ENCODE measurements at regions not wholly inside any gene's neighbourhood (a gene's known extent, or its start where the extent isn't known, plus 50 kb on each side); places are given as distances from the start of the nearest gene placed in this dataset.

DNA sequence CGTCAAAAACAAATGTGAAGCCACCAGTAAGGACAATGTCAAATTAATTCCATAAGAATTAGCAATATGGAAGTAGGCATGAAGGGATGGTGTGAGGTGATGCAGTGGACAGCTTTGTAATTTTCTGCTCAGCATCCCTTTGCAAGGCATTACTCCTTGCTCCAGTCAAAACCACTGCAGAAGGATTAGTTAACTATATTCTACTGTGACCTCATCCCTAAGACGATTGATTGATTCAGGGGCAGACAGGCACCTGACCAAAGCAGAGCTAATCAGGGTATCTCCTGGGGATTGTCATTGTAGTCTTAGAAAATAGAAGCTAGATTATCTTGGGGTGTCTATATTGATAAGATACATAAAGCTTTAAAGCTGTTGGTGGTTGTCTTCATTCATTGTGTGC is 98.7 kb downstream of the NMUR2 start:
- no peak overlapping the region for H3K27ac Mint-ChIP-seq (ENCODE audit: unreplicated experiment)
- H3K27me3 Mint-ChIP-seq (ENCODE audit: unreplicated experiment), result no peaks in the 10 kb centered on the region
- no peaks in the 10 kb centered on the region for H3K36me3 Mint-ChIP-seq (ENCODE audit: unreplicated experiment)
- H3K4me1 Mint-ChIP-seq (ENCODE audit: unreplicated experiment), result no peaks in the 10 kb centered on the region
- no peaks in the 10 kb centered on the region for H3K9me3 Mint-ChIP-seq (ENCODE audit: unreplicated experiment)
- TF ChIP-seq, protein P1, sequence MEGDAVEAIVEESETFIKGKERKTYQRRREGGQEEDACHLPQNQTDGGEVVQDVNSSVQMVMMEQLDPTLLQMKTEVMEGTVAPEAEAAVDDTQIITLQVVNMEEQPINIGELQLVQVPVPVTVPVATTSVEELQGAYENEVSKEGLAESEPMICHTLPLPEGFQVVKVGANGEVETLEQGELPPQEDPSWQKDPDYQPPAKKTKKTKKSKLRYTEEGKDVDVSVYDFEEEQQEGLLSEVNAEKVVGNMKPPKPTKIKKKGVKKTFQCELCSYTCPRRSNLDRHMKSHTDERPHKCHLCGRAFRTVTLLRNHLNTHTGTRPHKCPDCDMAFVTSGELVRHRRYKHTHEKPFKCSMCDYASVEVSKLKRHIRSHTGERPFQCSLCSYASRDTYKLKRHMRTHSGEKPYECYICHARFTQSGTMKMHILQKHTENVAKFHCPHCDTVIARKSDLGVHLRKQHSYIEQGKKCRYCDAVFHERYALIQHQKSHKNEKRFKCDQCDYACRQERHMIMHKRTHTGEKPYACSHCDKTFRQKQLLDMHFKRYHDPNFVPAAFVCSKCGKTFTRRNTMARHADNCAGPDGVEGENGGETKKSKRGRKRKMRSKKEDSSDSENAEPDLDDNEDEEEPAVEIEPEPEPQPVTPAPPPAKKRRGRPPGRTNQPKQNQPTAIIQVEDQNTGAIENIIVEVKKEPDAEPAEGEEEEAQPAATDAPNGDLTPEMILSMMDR (IDR thresholded peaks at IDR 0.05), result no peak
- no peak overlapping the region for H3K4me3 Mint-ChIP-seq (ENCODE audit: unreplicated experiment)
- DNase-seq (ENCODE audit: extremely low spot score, unreplicated experiment), result no peak

GRCh38 chr5:152305525-152305924 is 99.6 kb downstream of the NMUR2 start:
- no peak for DNase-seq (ENCODE audit: extremely low spot score, unreplicated experiment)
- no peak overlapping the region for H3K27ac Mint-ChIP-seq (ENCODE audit: unreplicated experiment)
- H3K36me3 Mint-ChIP-seq (ENCODE audit: unreplicated experiment), result no peaks in the 10 kb centered on the region
- no peak overlapping the region for H3K4me3 Mint-ChIP-seq (ENCODE audit: unreplicated experiment)
- no peaks in the 10 kb centered on the region for H3K9me3 Mint-ChIP-seq (ENCODE audit: unreplicated experiment)
- no peaks in the 10 kb centered on the region for H3K4me1 Mint-ChIP-seq (ENCODE audit: unreplicated experiment)
- H3K27me3 Mint-ChIP-seq (ENCODE audit: unreplicated experiment), result no peaks in the 10 kb centered on the region
- TF ChIP-seq, protein P1 (IDR thresholded peaks at IDR 0.05), result no peak

- no peaks in the 10 kb centered on the region for H3K9me3 Mint-ChIP-seq (ENCODE audit: unreplicated experiment)
- no peaks in the 10 kb centered on the region for H3K36me3 Mint-ChIP-seq (ENCODE audit: unreplicated experiment)
- H3K27ac Mint-ChIP-seq (ENCODE audit: unreplicated experiment), result no peak overlapping the region
- no peak for DNase-seq (ENCODE audit: extremely low spot score, unreplicated experiment)
- H3K4me1 Mint-ChIP-seq (ENCODE audit: unreplicated experiment), result no peaks in the 10 kb centered on the region
- H3K4me3 Mint-ChIP-seq (ENCODE audit: unreplicated experiment), result no peak overlapping the region
- TF ChIP-seq, protein P1 (IDR thresholded peaks at IDR 0.05), result no peak
- H3K27me3 Mint-ChIP-seq (ENCODE audit: unreplicated experiment), result no peaks in the 10 kb centered on the region
These were observed 101.2 kb downstream of the NMUR2 start for GRCh38 chr5:152303841-152304240.

DNA sequence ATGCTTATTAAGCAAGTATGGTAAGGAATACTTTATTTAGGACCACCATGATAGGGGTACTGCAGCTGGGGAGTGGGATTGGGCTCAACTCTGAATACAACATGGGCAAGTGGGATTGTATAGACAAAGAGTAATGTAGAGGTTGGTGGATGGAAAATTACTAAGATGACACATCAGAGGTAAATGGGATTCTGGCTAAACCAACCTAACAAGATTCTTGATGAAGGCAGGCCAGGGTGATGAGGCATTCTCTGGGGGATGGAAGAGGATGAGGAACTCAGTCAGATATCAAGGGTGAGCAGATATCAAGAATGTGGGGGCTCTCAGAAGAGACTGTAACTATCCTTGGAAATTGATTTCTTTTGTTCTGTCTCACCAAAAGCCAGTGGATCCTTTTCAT is 107.2 kb downstream of the NMUR2 start:
- DNase-seq (ENCODE audit: extremely low spot score, unreplicated experiment), result no peak
- TF ChIP-seq, protein P1 (IDR thresholded peaks at IDR 0.05), result no peak
- no peaks in the 10 kb centered on the region for H3K9me3 Mint-ChIP-seq (ENCODE audit: unreplicated experiment)
- no peaks in the 10 kb centered on the region for H3K27me3 Mint-ChIP-seq (ENCODE audit: unreplicated experiment)
- H3K4me3 Mint-ChIP-seq (ENCODE audit: unreplicated experiment), result no peak overlapping the region
- no peaks in the 10 kb centered on the region for H3K4me1 Mint-ChIP-seq (ENCODE audit: unreplicated experiment)
- no peaks in the 10 kb centered on the region for H3K36me3 Mint-ChIP-seq (ENCODE audit: unreplicated experiment)
- no peak overlapping the region for H3K27ac Mint-ChIP-seq (ENCODE audit: unreplicated experiment)

- Mint-ChIP-seq H3K4me3 (ENCODE audit: unreplicated experiment) (no peak overlapping the region), H3K27me3 (ENCODE audit: unreplicated experiment) (no peaks in the 10 kb centered on the region), H3K27ac (ENCODE audit: unreplicated experiment) (no peak overlapping the region), H3K4me1 (ENCODE audit: unreplicated experiment) (no peaks in the 10 kb centered on the region), H3K36me3 (ENCODE audit: unreplicated experiment) (no peaks in the 10 kb centered on the region), H3K9me3 (ENCODE audit: unreplicated experiment) (no peaks in the 10 kb centered on the region)
- TF ChIP-seq, protein P1 (IDR thresholded peaks at IDR 0.05), result no peak
- DNase-seq (ENCODE audit: extremely low spot score, unreplicated experiment), result no peak
These were observed 111.9 kb downstream of the NMUR2 start for GRCh38 chr5:152293189-152293588.

Measured in osteocyte (in vitro differentiated cells).